AG04449 (cell line): ENCODE measurements at regions not wholly inside any gene's neighbourhood (a gene's known extent, or its start where the extent isn't known, plus 50 kb on each side); places are given as distances from the start of the nearest gene placed in this dataset.

ENCODE experiments used
- CTCF ChIA-PET: fragments of 350-600 bp; formaldehyde crosslinking; extraction: SDS; loops from one replicate; lab custom pipeline; 2021; ENCODE audit warnings: antibody characterized with exemption; lab: Yijun Ruan, JAX
- POLR2A ChIA-PET: fragments of 400-600, 350-600 bp; formaldehyde crosslinking; extraction: SDS; loops from one replicate; lab custom pipeline; 2020; ENCODE audit warnings: antibody characterized with exemption, inconsistent platforms; lab: Yijun Ruan, JAX
- DNase-seq: peaks from one replicate; pipeline ENCODE4 v3.0.0-alpha.2; 2010; ENCODE audit warnings: low read depth, low spot score
- H3K4me3 ChIP-seq: 2 replicates; pipeline ENCODE4 v1.5.1; 2011; ENCODE audit warnings: low read depth, mild to moderate bottlenecking, control low read depth, low read length
- TF ChIP-seq, protein P1 (sequence below): IDR thresholded peaks from one replicate; pipeline ENCODE4 v1.5.1; 2011; ENCODE audit warnings: mild to moderate bottlenecking, moderate library complexity, low read length, control low read depth, inconsistent platforms; ENCODE audit not compliant: insufficient read depth; ENCODE audit errors: missing control alignments

GRCh38 chr13:54927538-54927937 is 1898.9 kb downstream of the OLFM4 start:
- CTCF ChIA-PET: no interaction called here
- TF ChIP-seq, protein P1, sequence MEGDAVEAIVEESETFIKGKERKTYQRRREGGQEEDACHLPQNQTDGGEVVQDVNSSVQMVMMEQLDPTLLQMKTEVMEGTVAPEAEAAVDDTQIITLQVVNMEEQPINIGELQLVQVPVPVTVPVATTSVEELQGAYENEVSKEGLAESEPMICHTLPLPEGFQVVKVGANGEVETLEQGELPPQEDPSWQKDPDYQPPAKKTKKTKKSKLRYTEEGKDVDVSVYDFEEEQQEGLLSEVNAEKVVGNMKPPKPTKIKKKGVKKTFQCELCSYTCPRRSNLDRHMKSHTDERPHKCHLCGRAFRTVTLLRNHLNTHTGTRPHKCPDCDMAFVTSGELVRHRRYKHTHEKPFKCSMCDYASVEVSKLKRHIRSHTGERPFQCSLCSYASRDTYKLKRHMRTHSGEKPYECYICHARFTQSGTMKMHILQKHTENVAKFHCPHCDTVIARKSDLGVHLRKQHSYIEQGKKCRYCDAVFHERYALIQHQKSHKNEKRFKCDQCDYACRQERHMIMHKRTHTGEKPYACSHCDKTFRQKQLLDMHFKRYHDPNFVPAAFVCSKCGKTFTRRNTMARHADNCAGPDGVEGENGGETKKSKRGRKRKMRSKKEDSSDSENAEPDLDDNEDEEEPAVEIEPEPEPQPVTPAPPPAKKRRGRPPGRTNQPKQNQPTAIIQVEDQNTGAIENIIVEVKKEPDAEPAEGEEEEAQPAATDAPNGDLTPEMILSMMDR: no peak
- POLR2A ChIA-PET: no interaction called here
- DNase-seq: no peak
- H3K4me3 ChIP-seq: no peak overlapping the region

DNA sequence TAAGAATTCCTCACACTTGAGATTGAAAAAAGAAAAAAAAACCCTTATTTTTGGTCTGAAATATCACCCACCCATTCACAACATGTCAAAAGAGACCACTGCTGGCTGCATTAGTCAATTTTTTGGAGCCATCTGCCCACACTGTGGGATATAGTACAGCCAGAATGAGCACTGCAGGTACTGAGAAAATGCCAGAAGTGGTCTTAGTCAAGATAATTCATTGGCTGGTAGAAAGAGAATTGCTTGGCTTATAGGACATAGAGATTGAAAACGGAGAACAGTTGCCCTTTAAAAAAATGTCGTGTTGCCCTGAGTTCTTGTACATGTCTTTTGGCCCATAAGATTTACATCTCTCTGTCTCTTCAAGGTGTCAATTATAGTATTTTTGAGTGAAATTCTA is 1899.5 kb downstream of the OLFM4 start:
- no peak for DNase-seq
- TF ChIP-seq, protein P1: no peak
- POLR2A ChIA-PET: no interaction called here
- no peak overlapping the region for H3K4me3 ChIP-seq
- CTCF ChIA-PET: no interaction called here

DNA sequence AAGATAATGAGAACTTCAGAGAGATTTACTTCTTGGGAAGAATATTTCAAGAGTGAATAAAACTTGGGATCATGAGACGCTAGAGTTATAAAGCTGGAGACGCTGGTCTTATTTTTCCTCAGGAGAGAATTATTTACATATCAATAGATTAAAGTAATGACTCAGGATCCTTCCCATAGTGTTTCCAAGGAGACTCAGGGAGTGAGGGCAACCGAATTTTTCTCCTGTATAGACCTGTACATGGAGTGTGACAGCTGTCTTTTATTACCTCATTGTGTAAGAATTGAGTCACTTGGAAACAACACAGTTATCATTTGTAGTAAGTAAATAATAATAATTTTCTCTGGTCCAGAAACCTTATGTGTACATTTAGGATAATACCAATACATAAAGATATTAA is 1905.5 kb downstream of the OLFM4 start:
- POLR2A ChIA-PET: no interaction called here
- CTCF ChIA-PET: no interaction called here

DNA sequence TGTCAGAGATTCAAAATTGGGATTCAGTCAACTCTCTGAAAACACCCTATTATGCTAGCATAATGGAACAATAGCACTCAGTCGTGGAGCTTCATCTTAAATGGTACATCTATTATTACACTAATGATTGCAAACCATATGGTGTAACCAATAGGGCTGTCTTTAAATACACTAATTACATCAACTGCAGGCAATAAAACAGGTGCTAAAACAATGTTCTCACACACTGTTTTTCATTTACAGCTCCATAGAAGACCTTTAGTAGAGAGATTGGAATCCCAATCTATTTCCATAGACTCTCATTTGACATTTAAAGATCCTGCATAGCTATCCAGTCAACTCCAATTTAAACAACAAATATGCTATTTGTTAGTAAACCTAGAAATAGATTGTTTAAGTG is 1917.4 kb downstream of the OLFM4 start:
- POLR2A ChIA-PET: no interaction called here
- no peak for DNase-seq
- CTCF ChIA-PET: no interaction called here
- no peak overlapping the region for H3K4me3 ChIP-seq
- TF ChIP-seq, protein P1: no peak

More for the DNA sequence above, 1905.5 kb downstream of the OLFM4 start:
- TF ChIP-seq, protein P1: no peak
- DNase-seq: no peak
- H3K4me3 ChIP-seq: no peak overlapping the region

GRCh38 chr13:54949735-54950134 is 1921.1 kb downstream of the OLFM4 start:
- no peak for DNase-seq
- ChIA-PET POLR2A (no interaction called here), CTCF (no interaction called here)
- TF ChIP-seq, protein P1: no peak
- no peak overlapping the region for H3K4me3 ChIP-seq

DNA sequence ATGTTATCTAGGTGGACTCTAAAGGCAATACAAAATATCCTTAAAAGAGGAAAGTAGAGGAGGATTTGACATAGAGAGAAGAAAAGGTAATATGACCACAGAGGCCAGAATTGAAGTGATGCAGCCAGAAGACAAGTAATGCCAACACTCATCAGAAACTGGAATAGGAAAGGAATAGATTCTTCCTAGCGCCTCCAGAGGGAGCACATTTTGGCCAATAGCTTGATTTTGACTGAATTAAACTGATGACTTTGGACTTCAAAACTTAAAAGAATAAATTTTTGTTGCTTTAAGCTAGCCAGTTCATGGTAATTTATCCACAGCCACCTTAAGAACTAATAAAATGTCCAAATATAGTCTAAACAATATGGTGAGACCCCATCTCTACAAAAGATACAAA is 1921.9 kb downstream of the OLFM4 start:
- ChIA-PET POLR2A (no interaction called here), CTCF (no interaction called here)
- H3K4me3 ChIP-seq: no peak overlapping the region
- TF ChIP-seq, protein P1: no peak
- DNase-seq: no peak
